Naive thymus-derived CD4-positive, alpha-beta T cell (primary cell): ENCODE measurements at regions not wholly inside any gene's neighbourhood (a gene's known extent, or its start where the extent isn't known, plus 50 kb on each side); places are given as distances from the start of the nearest gene placed in this dataset.
"Not testable (repeated sequence)": the region's sequence is repeated elsewhere in the genome, so short reads cannot be mapped to it uniquely, and the experiment has no call there.

Experiments used
- ATAC-seq: fragments of 150-1000 bp; cut with Tn5 transposase; 2 replicates; pipeline ENCODE4 v1.10.0; 2021; ENCODE audit warnings: mild to moderate bottlenecking, moderate library complexity
- CTCF ChIA-PET: fragments of 350-600 bp; sonication (Branson Sonifier 250); formaldehyde crosslinking; loops from one replicate; lab custom pipeline; 2021; ENCODE audit warnings: antibody characterized with exemption; lab: Charles Lee
- POLR2A ChIA-PET: fragments of 350-600 bp; sonication (Branson Sonifier 250); formaldehyde crosslinking; loops from one replicate; lab custom pipeline; 2021; ENCODE audit warnings: antibody characterized with exemption, inconsistent platforms; lab: Charles Lee
- DNase-seq, 9 donors: peaks; one replicate each; pipeline versions ENCODE4 v3.0.0 to v3.0.0-alpha.2; 2020 to 2022; ENCODE audit warnings: mixed read lengths in 1 of 9
- H3K27ac ChIP-seq: one replicate; pipeline ENCODE4 v1.7.0; 2013; ENCODE audit warnings: mild to moderate bottlenecking, low read depth, low read length, moderate library complexity
- H3K27me3 ChIP-seq, 2 donors: one replicate each; pipeline ENCODE4 v1.7.0; 2013; ENCODE audit warnings: low read length in 2 of 2, mild to moderate bottlenecking in 2 of 2, moderate library complexity in 2 of 2; ENCODE audit not compliant: control insufficient read depth in 2 of 2, insufficient read depth in 2 of 2
- H3K36me3 ChIP-seq, 3 experiments: 1 replicate in 2 of 3; 2 replicates in 1 of 3; pipeline ENCODE4 v1.7.0; 2013; ENCODE audit warnings: low read length in 3 of 3, mild to moderate bottlenecking in 3 of 3, moderate library complexity in 1 of 3; ENCODE audit not compliant: insufficient read depth in 3 of 3, control insufficient read depth in 2 of 3
- H3K4me1 ChIP-seq, 2 donors: one replicate each; pipeline ENCODE4 v1.7.0; 2013; ENCODE audit warnings: low read length in 2 of 2, mild to moderate bottlenecking in 2 of 2, moderate library complexity in 1 of 2; ENCODE audit not compliant: control insufficient read depth in 2 of 2, insufficient read depth in 2 of 2
- H3K4me3 ChIP-seq: 2 replicates; pipeline ENCODE4 v1.7.0; 2013; ENCODE audit warnings: mild to moderate bottlenecking, low read length
- H3K9me3 ChIP-seq, 3 experiments: 1 replicate in 2 of 3; 2 replicates in 1 of 3; pipeline ENCODE4 v1.7.0; 2013; ENCODE audit warnings: low read length in 3 of 3; ENCODE audit not compliant: control insufficient read depth in 2 of 3
- H3K27ac Mint-ChIP-seq, 9 donors: one replicate each; pipeline ENCODE4 v1.8.0; 2020 to 2022; ENCODE audit warnings: mixed read lengths in 9 of 9, mild to moderate bottlenecking in 8 of 9, moderate library complexity in 5 of 9, inconsistent platforms in 2 of 9
- H3K27me3 Mint-ChIP-seq, 5 donors: one replicate each; pipeline ENCODE4 v1.8.0; 2021 to 2022; ENCODE audit warnings: mixed read lengths in 5 of 5, mild to moderate bottlenecking in 1 of 5
- H3K36me3 Mint-ChIP-seq, 5 donors: one replicate each; pipeline ENCODE4 v1.8.0; 2020 to 2022; ENCODE audit warnings: mixed read lengths in 5 of 5, mild to moderate bottlenecking in 3 of 5, inconsistent platforms in 1 of 5
- H3K4me1 Mint-ChIP-seq, 7 donors: one replicate each; pipeline ENCODE4 v1.8.0; 2020 to 2022; ENCODE audit warnings: mixed read lengths in 7 of 7, mild to moderate bottlenecking in 3 of 7, inconsistent platforms in 1 of 7
- H3K4me3 Mint-ChIP-seq, 10 donors: one replicate each; pipeline ENCODE4 v1.8.0; 2020 to 2022; ENCODE audit warnings: mild to moderate bottlenecking in 10 of 10, mixed read lengths in 10 of 10, moderate library complexity in 6 of 10, inconsistent platforms in 2 of 10
- H3K9me3 Mint-ChIP-seq, 11 donors: one replicate each; pipeline ENCODE4 v1.8.0; 2020 to 2022; ENCODE audit warnings: mixed read lengths in 11 of 11, mild to moderate bottlenecking in 4 of 11, inconsistent platforms in 1 of 11, moderate library complexity in 1 of 11
- intact Hi-C, 2 donors: fragments of 100-400 bp; cut with micrococcal nuclease; formaldehyde crosslinking; loops; one replicate each; pipeline ENCODE4 v1.15.1; 2023

DNA sequence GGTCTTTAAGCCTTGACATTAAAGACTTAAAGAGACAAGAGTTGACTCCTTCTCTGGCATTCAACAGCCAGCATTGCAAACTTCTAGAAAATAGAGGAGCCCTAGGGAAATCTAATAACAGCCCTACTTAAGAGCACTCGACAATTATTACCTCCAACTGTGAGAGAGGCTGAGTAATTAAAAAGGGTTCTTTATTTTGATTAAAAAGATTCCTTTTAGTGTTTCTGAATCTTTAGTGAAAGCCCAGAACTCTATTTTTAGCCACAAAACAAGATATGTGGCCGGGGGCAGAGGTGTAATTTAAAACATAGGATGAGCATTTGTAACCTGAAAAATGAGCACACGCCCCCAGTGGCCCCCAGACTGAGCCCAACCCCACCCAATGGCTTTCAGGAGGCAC is 222.3 kb downstream of the SMAD2 start:
- POLR2A ChIA-PET, result no interaction called here
- CTCF ChIA-PET, result no interaction called here
- no peaks in the 10 kb centered on the region for H3K9me3 ChIP-seq
- H3K36me3 ChIP-seq, result no peaks in the 10 kb centered on the region
- H3K4me1 ChIP-seq, result no peaks in the 10 kb centered on the region
- peaks cover 0 to 11% (median 6%) of the 10 kb centered on the region in 5 donors for H3K27me3 Mint-ChIP-seq
- H3K4me3 Mint-ChIP-seq, result no peak overlapping the region
- ATAC-seq (no peak), DNase-seq (no peak)
- H3K36me3 Mint-ChIP-seq, result no peaks in the 10 kb centered on the region
- H3K27me3 ChIP-seq, result no peaks in the 10 kb centered on the region
- intact Hi-C loops, result no loop called here
- H3K9me3 Mint-ChIP-seq, result peaks cover 0 to 3% (median 0%) of the 10 kb centered on the region in 11 donors
- H3K27ac ChIP-seq, result no peak overlapping the region
- H3K27ac Mint-ChIP-seq, result no peak overlapping the region
- H3K4me3 ChIP-seq, result no peak overlapping the region
- H3K4me1 Mint-ChIP-seq, result no peaks in the 10 kb centered on the region

GRCh38 chr18:47701134-47701533 is 229.3 kb downstream of the SMAD2 start:
- DNase-seq, result no peak
- no peak overlapping the region for H3K4me3 ChIP-seq
- Mint-ChIP-seq H3K27me3 (peaks cover 3 to 52% (median 18%) of the 10 kb centered on the region in 5 donors), H3K9me3 (peaks cover 0 to 3% (median 0%) of the 10 kb centered on the region in 11 donors), H3K4me1 (peaks cover 0 to 1% (median 0%) of the 10 kb centered on the region in 7 donors), H3K36me3 (no peaks in the 10 kb centered on the region), H3K4me3 (no peak overlapping the region), H3K27ac (no peak overlapping the region)
- no peak for ATAC-seq
- no peaks in the 10 kb centered on the region for H3K36me3 ChIP-seq
- no peaks in the 10 kb centered on the region for H3K27me3 ChIP-seq
- H3K9me3 ChIP-seq, result no peaks in the 10 kb centered on the region
- intact Hi-C loops, result no loop called here
- CTCF ChIA-PET, result no interaction called here
- POLR2A ChIA-PET, result no interaction called here
- no peaks in the 10 kb centered on the region for H3K4me1 ChIP-seq
- no peak overlapping the region for H3K27ac ChIP-seq

DNA sequence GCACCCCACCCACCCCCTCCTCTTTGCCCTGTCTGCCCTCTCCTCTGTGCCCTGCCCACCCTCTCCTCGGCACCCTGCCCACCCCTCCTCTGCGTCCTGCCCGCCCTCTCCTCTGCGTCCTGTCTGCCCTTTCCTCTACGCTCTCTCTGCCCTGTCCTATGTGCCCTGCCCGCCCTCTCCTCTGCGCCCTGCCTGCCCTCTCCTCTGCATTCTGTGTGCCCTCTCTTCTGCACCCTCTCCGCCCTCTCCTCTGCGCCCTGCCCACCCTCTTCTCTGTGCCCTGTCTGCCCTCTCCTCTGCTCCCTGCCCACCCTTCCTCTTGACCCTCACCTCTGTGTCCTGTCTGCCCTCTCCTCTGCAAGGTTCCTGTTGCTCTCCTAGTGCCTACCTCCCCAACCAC is 233.6 kb downstream of the SMAD2 start:
- Histone ChIP-seq H3K27ac (no peak overlapping the region), H3K36me3 (no peaks in the 10 kb centered on the region), H3K9me3 (no peaks in the 10 kb centered on the region), H3K27me3 (no peaks in the 10 kb centered on the region), H3K4me3 (no peak overlapping the region), H3K4me1 (no peaks in the 10 kb centered on the region)
- ATAC-seq (no peak), DNase-seq (no peak)
- Mint-ChIP-seq H3K27ac (no peak overlapping the region), H3K4me3 (no peak overlapping the region), H3K36me3 (no peaks in the 10 kb centered on the region), H3K27me3 (peaks cover 2 to 44% (median 13%) of the 10 kb centered on the region in 5 donors), H3K4me1 (peaks cover 0 to 1% (median 0%) of the 10 kb centered on the region in 7 donors), H3K9me3 (peaks cover 0 to 3% (median 0%) of the 10 kb centered on the region in 11 donors)
- ChIA-PET POLR2A (no interaction called here), CTCF (no interaction called here)
- intact Hi-C loops, result no loop called here

DNA sequence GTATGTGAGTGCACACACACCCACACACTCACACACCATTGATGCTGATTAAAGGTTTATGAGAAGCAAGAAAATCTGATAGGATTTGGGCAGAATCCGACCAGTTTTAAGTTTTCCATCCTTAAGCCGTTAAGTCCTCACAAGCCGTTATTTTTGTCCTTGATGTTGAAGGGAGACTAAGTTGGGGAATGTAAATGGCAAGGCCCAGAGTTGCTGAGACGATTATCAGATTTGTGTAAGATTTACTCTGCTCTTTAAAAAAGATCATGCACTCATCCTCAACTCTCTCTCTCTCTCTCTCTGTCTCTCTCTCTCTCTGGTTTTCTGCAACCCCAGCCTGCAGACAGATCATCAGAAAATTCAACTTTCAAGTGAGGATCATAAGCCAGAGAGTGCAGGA is 238.8 kb downstream of the SMAD2 start:
- intact Hi-C loops, result no loop called here
- Histone ChIP-seq H3K4me3 (no peak overlapping the region), H3K36me3 (no peaks in the 10 kb centered on the region), H3K27me3 (no peaks in the 10 kb centered on the region), H3K9me3 (no peaks in the 10 kb centered on the region), H3K27ac (no peak overlapping the region), H3K4me1 (no peaks in the 10 kb centered on the region)
- peaks cover 0 to 1% (median 0%) of the 10 kb centered on the region in 11 donors for H3K9me3 Mint-ChIP-seq
- no peak overlapping the region for H3K4me3 Mint-ChIP-seq
- H3K4me1 Mint-ChIP-seq, result no peaks in the 10 kb centered on the region
- no peak for ATAC-seq
- H3K36me3 Mint-ChIP-seq, result peaks cover 0 to 3% (median 0%) of the 10 kb centered on the region in 5 donors
- DNase-seq, result no peak
- peaks cover 5 to 28% (median 13%) of the 10 kb centered on the region in 5 donors for H3K27me3 Mint-ChIP-seq
- ChIA-PET POLR2A (no interaction called here), CTCF (no interaction called here)
- no peak overlapping the region for H3K27ac Mint-ChIP-seq

DNA sequence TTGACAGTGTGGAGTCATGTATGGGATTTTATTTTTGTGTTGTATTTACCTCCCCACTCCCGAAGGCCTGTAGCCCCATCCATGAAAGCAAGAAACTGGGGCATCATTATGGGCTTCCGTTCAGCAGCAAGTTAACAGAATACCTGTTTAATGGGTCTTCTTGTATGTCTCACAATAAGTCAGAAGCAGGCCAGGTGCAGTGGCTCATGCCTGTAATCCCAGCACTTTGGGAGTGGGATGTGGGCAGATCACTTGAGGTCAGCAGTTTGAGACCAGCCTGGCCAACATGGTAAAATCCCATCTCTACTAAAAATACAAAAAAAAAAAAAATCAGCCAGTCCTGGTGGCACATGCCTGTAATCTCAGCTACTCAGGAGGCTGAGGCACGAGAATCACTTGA is 239.7 kb downstream of the SMAD2 start:
- H3K27ac Mint-ChIP-seq, H3K4me3 ChIP-seq, H3K36me3 Mint-ChIP-seq, CTCF ChIA-PET, H3K9me3 Mint-ChIP-seq, H3K4me3 Mint-ChIP-seq, H3K4me1 ChIP-seq, DNase-seq, intact Hi-C loops, H3K27me3 ChIP-seq, ATAC-seq, H3K4me1 Mint-ChIP-seq, H3K27ac ChIP-seq, H3K36me3 ChIP-seq, POLR2A ChIA-PET, H3K9me3 ChIP-seq: not testable (repeated sequence)
- H3K27me3 Mint-ChIP-seq, result peaks cover 5 to 28% (median 13%) of the 10 kb centered on the region in 5 donors

DNA sequence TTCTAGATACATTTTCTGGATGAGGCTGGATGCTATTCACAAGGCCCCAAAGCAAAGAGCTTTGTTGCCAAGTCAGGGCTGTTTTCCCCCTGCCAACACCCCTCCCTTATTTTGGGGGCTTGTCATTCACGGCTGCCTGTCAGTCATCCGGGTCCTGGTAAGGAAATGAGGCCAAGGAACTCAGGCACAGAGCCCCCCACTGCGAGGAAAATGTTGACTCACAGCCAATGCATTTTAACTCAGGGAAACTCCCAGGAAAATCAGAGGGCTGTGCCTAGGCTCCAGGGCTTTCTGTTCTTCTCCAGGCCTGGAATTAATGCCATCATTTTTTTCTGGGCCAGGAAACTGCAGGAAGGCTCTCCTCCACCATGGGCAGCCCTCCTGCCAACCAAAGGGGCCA is 241.1 kb downstream of the SMAD2 start:
- no peak for DNase-seq
- Histone ChIP-seq H3K27me3 (no peaks in the 10 kb centered on the region), H3K9me3 (no peaks in the 10 kb centered on the region), H3K36me3 (no peaks in the 10 kb centered on the region), H3K4me1 (no peaks in the 10 kb centered on the region), H3K4me3 (no peak overlapping the region), H3K27ac (no peak overlapping the region)
- Mint-ChIP-seq H3K27ac (no peak overlapping the region), H3K27me3 (peaks cover 5 to 34% (median 13%) of the 10 kb centered on the region in 5 donors), H3K9me3 (peaks cover 0 to 1% (median 0%) of the 10 kb centered on the region in 11 donors), H3K4me1 (no peaks in the 10 kb centered on the region), H3K4me3 (no peak overlapping the region), H3K36me3 (peaks cover 0 to 3% (median 0%) of the 10 kb centered on the region in 5 donors)
- ChIA-PET CTCF (no interaction called here), POLR2A (no interaction called here)
- ATAC-seq, result no peak
- intact Hi-C loops, result no loop called here

DNA sequence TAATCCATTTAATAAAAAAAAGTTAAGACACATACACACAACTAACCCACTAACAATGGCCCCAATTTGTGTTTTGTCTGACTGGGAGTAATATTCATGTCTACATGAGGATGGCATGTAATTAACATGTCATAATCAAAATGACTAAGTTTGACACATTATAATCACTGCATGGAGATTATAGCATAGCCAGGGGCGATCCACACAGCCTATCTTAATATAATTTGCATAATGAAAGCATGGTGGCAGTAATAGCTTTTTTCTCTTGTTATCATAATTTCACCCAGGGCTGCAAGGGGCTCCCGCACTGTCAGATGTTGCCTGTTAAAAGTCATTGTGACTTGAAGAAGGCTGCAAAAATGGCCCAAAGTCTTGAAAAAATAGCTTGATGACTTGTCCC is 243.7 kb downstream of the SMAD2 start:
- DNase-seq (no peak), ATAC-seq (no peak)
- H3K27ac ChIP-seq, result no peak overlapping the region
- no peaks in the 10 kb centered on the region for H3K9me3 ChIP-seq
- no peak overlapping the region for H3K4me3 Mint-ChIP-seq
- H3K27ac Mint-ChIP-seq, result no peak overlapping the region
- ChIA-PET CTCF (interaction anchor here (0.6 kb wide), 1 partner anchor 526 kb away, joined by 4 read pairs; no protein-coding TSS in a partner anchor), POLR2A (no interaction called here)
- no peaks in the 10 kb centered on the region for H3K4me1 Mint-ChIP-seq
- no peaks in the 10 kb centered on the region for H3K9me3 Mint-ChIP-seq
- H3K27me3 ChIP-seq, result no peaks in the 10 kb centered on the region
- no peak overlapping the region for H3K4me3 ChIP-seq
- H3K36me3 Mint-ChIP-seq, result peaks cover 0 to 3% (median 0%) of the 10 kb centered on the region in 5 donors
- no peaks in the 10 kb centered on the region for H3K4me1 ChIP-seq
- intact Hi-C loops, result no loop called here
- no peaks in the 10 kb centered on the region for H3K36me3 ChIP-seq
- peaks cover 3 to 32% (median 21%) of the 10 kb centered on the region in 5 donors for H3K27me3 Mint-ChIP-seq
